HCT116 (cell line): ENCODE measurements at regions not wholly inside any gene's neighbourhood (a gene's known extent, or its start where the extent isn't known, plus 50 kb on each side); places are given as distances from the start of the nearest gene placed in this dataset.

Experiments used
- ATAC-seq: fragments of 200-7000 bp; cut with Tn5 transposase; 2 replicates; pipeline ENCODE4 v1.9.1; 2020; ENCODE audit warnings: mild to moderate bottlenecking, moderate library complexity
- BruUV-seq: library from RNA; stranded (reverse); fragments of 400-500 nt; replicated peaks from 2 replicates; lab custom pipeline; 2021; lab: Mats Ljungman, UMichigan
- CTCF ChIA-PET: fragments of 300-600 bp; sonication (Branson Sonifier 250); formaldehyde crosslinking; loops from one replicate; lab custom pipeline; 2021; ENCODE audit warnings: antibody characterized with exemption; lab: Charles Lee
- POLR2A ChIA-PET: fragments of 300-600, 350-600 bp; sonication (Branson Sonifier 250); formaldehyde crosslinking; loops from one replicate; lab custom pipeline; 2021; ENCODE audit warnings: antibody characterized with exemption; lab: Charles Lee
- RAD21 ChIA-PET, 2 experiments: fragments of 300-600 bp; sonication (Branson Sonifier 250); formaldehyde crosslinking; loops; one replicate each; lab custom pipeline; 2023; ENCODE audit warnings: low total read pairs in 2 of 2; ENCODE audit not compliant: uncharacterized antibody in 2 of 2, unreplicated experiment in 2 of 2, low non-redundant PET in 1 of 2; lab: Charles Lee
- DNase-seq: peaks from one replicate; pipeline ENCODE4 v3.0.0-alpha.2; 2010; ENCODE audit warnings: low read depth, low spot score
- H2AFZ ChIP-seq: fragments of 200-600 bp; shearing (Covaris generic), sonication (generic); 2 replicates; pipeline ENCODE4 v1.6.1; 2017; ENCODE audit warnings: low read depth, mixed run types, mixed read lengths, antibody characterized with exemption, low read length; ENCODE audit not compliant: poor library complexity, severe bottlenecking
- H3K27ac ChIP-seq: 2 replicates; pipeline ENCODE4 v1.5.1; 2012; ENCODE audit warnings: low read depth, low read length
- H3K27me3 ChIP-seq: fragments of 200-600 bp; sonication (generic); 2 replicates; pipeline ENCODE4 v1.6.1; 2016; ENCODE audit warnings: mixed run types, low read length, mixed read lengths; ENCODE audit not compliant: insufficient read depth
- H3K36me3 ChIP-seq, 2 experiments: fragments of 200-500 bp in 1 of 2; fragments of 200-600 bp in 1 of 2; sonication (Bioruptor generic) in 1 of 2; sonication (generic) in 1 of 2; 2 replicates each; pipeline versions ENCODE4 v1.5.1 to v1.6.1; 2014 to 2016; ENCODE audit warnings: low read length in 2 of 2, inconsistent platforms in 1 of 2, mixed read lengths in 1 of 2, mixed run types in 1 of 2; ENCODE audit not compliant: insufficient read depth in 2 of 2, control insufficient read depth in 1 of 2
- H3K4me1 ChIP-seq, 2 experiments: fragments of 200-600 bp in 1 of 2; sonication (generic) in 1 of 2; 2 replicates each; pipeline versions ENCODE4 v1.5.1 to v1.6.1; 2012 to 2017; ENCODE audit warnings: low read length in 2 of 2, inconsistent platforms in 1 of 2, mild to moderate bottlenecking in 1 of 2, mixed read lengths in 1 of 2, mixed run types in 1 of 2, moderate library complexity in 1 of 2; ENCODE audit not compliant: insufficient read depth in 2 of 2, control insufficient read depth in 1 of 2
- H3K4me2 ChIP-seq: fragments of 200-600 bp; sonication (generic); 2 replicates; pipeline ENCODE4 v1.6.1; 2017; ENCODE audit warnings: mixed run types, low read length, mixed read lengths
- H3K4me3 ChIP-seq, 2 experiments: fragments of 200-600 bp in 1 of 2; sonication (generic) in 1 of 2; replicated peaks in 1 of 2; 2 replicates each; pipeline ENCODE4 v1.5.1; 2011 to 2016; ENCODE audit warnings: low read length in 2 of 2, control low read depth in 1 of 2, low read depth in 1 of 2, mild to moderate bottlenecking in 1 of 2, mixed read lengths in 1 of 2, mixed run types in 1 of 2
- H3K79me2 ChIP-seq: fragments of 200-600 bp; sonication (generic); 2 replicates; pipeline ENCODE4 v1.6.1; 2017; ENCODE audit warnings: mild to moderate bottlenecking, mixed run types, low read length, moderate library complexity, mixed read lengths; ENCODE audit not compliant: insufficient read depth
- H3K9ac ChIP-seq: fragments of 200-600 bp; sonication (generic); 2 replicates; pipeline ENCODE4 v1.6.1; 2016; ENCODE audit warnings: low read length, mixed read lengths
- H3K9me2 ChIP-seq: fragments of 200-600 bp; sonication (generic), shearing (Covaris generic); 2 replicates; pipeline ENCODE4 v1.6.1; 2017; ENCODE audit warnings: mixed run types, mild to moderate bottlenecking, moderate library complexity; ENCODE audit not compliant: insufficient read depth
- H3K9me3 ChIP-seq, 2 experiments: fragments of 200-500 bp in 1 of 2; fragments of 200-600 bp in 1 of 2; sonication (Bioruptor generic) in 1 of 2; sonication (generic) in 1 of 2; 2 replicates each; pipeline ENCODE4 v1.6.1; 2014 to 2017; ENCODE audit warnings: low read length in 2 of 2, mixed read lengths in 2 of 2, inconsistent platforms in 1 of 2, low read depth in 1 of 2, mild to moderate bottlenecking in 1 of 2, mixed run types in 1 of 2, moderate library complexity in 1 of 2; ENCODE audit not compliant: control insufficient read depth in 1 of 2, insufficient read depth in 1 of 2
- H4K20me1 ChIP-seq: fragments of 200-600 bp; sonication (generic), shearing (Covaris generic); 2 replicates; pipeline ENCODE4 v1.6.1; 2017; ENCODE audit warnings: mixed run types, mild to moderate bottlenecking, moderate library complexity; ENCODE audit not compliant: insufficient read depth
- CBX3 ChIP-seq: IDR thresholded peaks from 2 replicates; pipeline ENCODE4 v1.6.1; 2012; ENCODE audit warnings: low read depth
- ELF1 ChIP-seq: IDR thresholded peaks from 2 replicates; pipeline ENCODE4 v1.6.1; 2012; ENCODE audit warnings: low read depth, borderline replicate concordance
- EZH2 ChIP-seq: fragments of 200-600 bp; sonication (generic); IDR thresholded peaks from 2 replicates; pipeline ENCODE4 v1.6.1; 2017; ENCODE audit warnings: antibody characterized with exemption, mixed run types
- EZH2phosphoT487 ChIP-seq: fragments of 200-600 bp; IDR thresholded peaks from 2 replicates; pipeline ENCODE4 v1.6.1; 2018; ENCODE audit warnings: antibody characterized with exemption, borderline replicate concordance
- FOSL1 ChIP-seq: IDR thresholded peaks from 2 replicates; pipeline ENCODE4 v1.6.1; 2012; ENCODE audit warnings: low read depth
- JUND ChIP-seq: IDR thresholded peaks from 2 replicates; pipeline ENCODE4 v1.6.1; 2012
- MAX ChIP-seq: IDR thresholded peaks from 2 replicates; pipeline ENCODE4 v1.6.1; 2012
- POLR2A ChIP-seq: IDR thresholded peaks from 2 replicates; pipeline ENCODE4 v1.7.0; 2011; ENCODE audit warnings: borderline replicate concordance; ENCODE audit not compliant: insufficient read depth, insufficient read length; ENCODE audit errors: extremely low read depth
- POLR2AphosphoS5 ChIP-seq: IDR thresholded peaks from 2 replicates; pipeline ENCODE4 v1.6.1; 2011; ENCODE audit warnings: mild to moderate bottlenecking, low read depth, low read length, moderate library complexity
- RAD21 ChIP-seq: IDR thresholded peaks from 2 replicates; pipeline ENCODE4 v1.6.1; 2012; ENCODE audit warnings: low read depth, mild to moderate bottlenecking
- REST ChIP-seq: IDR thresholded peaks from 2 replicates; pipeline ENCODE4 v1.6.1; 2012; ENCODE audit warnings: low read depth
- SIN3A ChIP-seq: IDR thresholded peaks from 2 replicates; pipeline ENCODE4 v1.6.1; 2012; ENCODE audit warnings: low read depth
- SRF ChIP-seq: IDR thresholded peaks from 2 replicates; pipeline ENCODE4 v1.6.1; 2012; ENCODE audit warnings: low read depth
- TCF7L2 ChIP-seq: IDR thresholded peaks from 2 replicates; pipeline ENCODE4 v1.7.0; 2011; ENCODE audit warnings: borderline replicate concordance, inconsistent platforms; ENCODE audit not compliant: insufficient read depth, insufficient read length; ENCODE audit errors: extremely low read depth
- YY1 ChIP-seq: IDR thresholded peaks from 2 replicates; pipeline ENCODE4 v1.6.1; 2011; ENCODE audit warnings: low read length, low read depth, moderate library complexity, mild to moderate bottlenecking; ENCODE audit not compliant: insufficient replicate concordance; ENCODE audit errors: extremely low read depth
- ZBTB33 ChIP-seq: IDR thresholded peaks from 2 replicates; pipeline ENCODE4 v1.6.1; 2011; ENCODE audit warnings: mild to moderate bottlenecking, low read length, moderate library complexity; ENCODE audit not compliant: insufficient replicate concordance; ENCODE audit errors: extremely low read depth
- intact Hi-C: fragments of 100-400 bp; cut with micrococcal nuclease; formaldehyde crosslinking; loops from 2 replicates; pipeline ENCODE4 v1.10.0; 2022

- no peaks in the 10 kb centered on the region for H3K27me3 ChIP-seq
- POLR2A ChIA-PET = no interaction called here
- RAD21 ChIA-PET = no interaction called here
- no peaks in the 10 kb centered on the region for H4K20me1 ChIP-seq
- intact Hi-C loops = no loop called here
- no peak overlapping the region for H3K4me3 ChIP-seq
- H3K9me2 ChIP-seq = no peaks in the 10 kb centered on the region
- H3K9me3 ChIP-seq = no peaks in the 10 kb centered on the region
- no TSS peak for BruUV-seq
- DNase-seq (no peak), ATAC-seq (no peak)
- no peaks in the 10 kb centered on the region for H3K4me1 ChIP-seq
- TF ChIP-seq TCF7L2 = no peak
- no peak for TF ChIP-seq ELF1
- TF ChIP-seq CBX3 = no peak
- no peak for TF ChIP-seq SRF
- TF ChIP-seq JUND = no peak
- TF ChIP-seq POLR2AphosphoS5 = no peak
- TF ChIP-seq EZH2 = no peak
- no peak for TF ChIP-seq EZH2phosphoT487
- no peak overlapping the region for H3K27ac ChIP-seq
- CTCF ChIA-PET = no interaction called here
- H3K4me2 ChIP-seq = no peak overlapping the region
- no peak overlapping the region for H2AFZ ChIP-seq
- no peaks in the 10 kb centered on the region for H3K36me3 ChIP-seq
- H3K79me2 ChIP-seq = no peaks in the 10 kb centered on the region
- H3K9ac ChIP-seq = no peak overlapping the region
Observed at GRCh38 chr10:37671802-37672201, 185.6 kb downstream of the ZNF248 start.

- no peak overlapping the region for H2AFZ ChIP-seq
- ChIA-PET CTCF (no interaction called here), RAD21 (no interaction called here), POLR2A (no interaction called here)
- H3K9me2 ChIP-seq = no peaks in the 10 kb centered on the region
- no peaks in the 10 kb centered on the region for H3K27me3 ChIP-seq
- ATAC-seq (no peak), DNase-seq (no peak)
- H3K9me3 ChIP-seq = peaks cover 0 to 4% of the 10 kb centered on the region in 2 experiments; a peak in 2 of 4 replicates
- intact Hi-C loops = no loop called here
- H3K27ac ChIP-seq = no peak overlapping the region
- TF ChIP-seq RAD21 (no peak), ELF1 (no peak), MAX (no peak), SIN3A (no peak), EZH2phosphoT487 (no peak), EZH2 (no peak), SRF (no peak), YY1 (no peak), POLR2A (no peak), REST (no peak), FOSL1 (no peak), TCF7L2 (no peak), ZBTB33 (no peak)
- no peaks in the 10 kb centered on the region for H3K4me1 ChIP-seq
- H3K36me3 ChIP-seq = no peaks in the 10 kb centered on the region
- H3K79me2 ChIP-seq = no peaks in the 10 kb centered on the region
- no TSS peak for BruUV-seq
- no peak overlapping the region for H3K4me3 ChIP-seq
- no peak overlapping the region for H3K9ac ChIP-seq
- no peak overlapping the region for H3K4me2 ChIP-seq
- H4K20me1 ChIP-seq = no peaks in the 10 kb centered on the region
Observed at GRCh38 chr10:37667736-37668135, 189.7 kb downstream of the ZNF248 start.
